HCT116 (cell line): ENCODE measurements at regions not wholly inside any gene's neighbourhood (a gene's known extent, or its start where the extent isn't known, plus 50 kb on each side); places are given as distances from the start of the nearest gene placed in this dataset.

Source experiments
- ATAC-seq: fragments of 200-7000 bp; cut with Tn5 transposase; 2 replicates; pipeline ENCODE4 v1.9.1; 2020; ENCODE audit warnings: mild to moderate bottlenecking, moderate library complexity
- BruUV-seq: library from RNA; stranded (reverse); fragments of 400-500 nt; replicated peaks from 2 replicates; lab custom pipeline; 2021; lab: Mats Ljungman, UMichigan
- CTCF ChIA-PET: fragments of 300-600 bp; sonication (Branson Sonifier 250); formaldehyde crosslinking; loops from one replicate; lab custom pipeline; 2021; ENCODE audit warnings: antibody characterized with exemption; lab: Charles Lee
- POLR2A ChIA-PET: fragments of 300-600, 350-600 bp; sonication (Branson Sonifier 250); formaldehyde crosslinking; loops from one replicate; lab custom pipeline; 2021; ENCODE audit warnings: antibody characterized with exemption; lab: Charles Lee
- RAD21 ChIA-PET, 2 experiments: fragments of 300-600 bp; sonication (Branson Sonifier 250); formaldehyde crosslinking; loops; one replicate each; lab custom pipeline; 2023; ENCODE audit warnings: low total read pairs in 2 of 2; ENCODE audit not compliant: uncharacterized antibody in 2 of 2, unreplicated experiment in 2 of 2, low non-redundant PET in 1 of 2; lab: Charles Lee
- DNase-seq: peaks from one replicate; pipeline ENCODE4 v3.0.0-alpha.2; 2010; ENCODE audit warnings: low read depth, low spot score
- H2AFZ ChIP-seq: fragments of 200-600 bp; shearing (Covaris generic), sonication (generic); 2 replicates; pipeline ENCODE4 v1.6.1; 2017; ENCODE audit warnings: low read depth, mixed run types, mixed read lengths, antibody characterized with exemption, low read length; ENCODE audit not compliant: poor library complexity, severe bottlenecking
- H3K27ac ChIP-seq: 2 replicates; pipeline ENCODE4 v1.5.1; 2012; ENCODE audit warnings: low read depth, low read length
- H3K27me3 ChIP-seq: fragments of 200-600 bp; sonication (generic); 2 replicates; pipeline ENCODE4 v1.6.1; 2016; ENCODE audit warnings: mixed run types, low read length, mixed read lengths; ENCODE audit not compliant: insufficient read depth
- H3K36me3 ChIP-seq, 2 experiments: fragments of 200-500 bp in 1 of 2; fragments of 200-600 bp in 1 of 2; sonication (Bioruptor generic) in 1 of 2; sonication (generic) in 1 of 2; 2 replicates each; pipeline versions ENCODE4 v1.5.1 to v1.6.1; 2014 to 2016; ENCODE audit warnings: low read length in 2 of 2, inconsistent platforms in 1 of 2, mixed read lengths in 1 of 2, mixed run types in 1 of 2; ENCODE audit not compliant: insufficient read depth in 2 of 2, control insufficient read depth in 1 of 2
- H3K4me1 ChIP-seq, 2 experiments: fragments of 200-600 bp in 1 of 2; sonication (generic) in 1 of 2; 2 replicates each; pipeline versions ENCODE4 v1.5.1 to v1.6.1; 2012 to 2017; ENCODE audit warnings: low read length in 2 of 2, inconsistent platforms in 1 of 2, mild to moderate bottlenecking in 1 of 2, mixed read lengths in 1 of 2, mixed run types in 1 of 2, moderate library complexity in 1 of 2; ENCODE audit not compliant: insufficient read depth in 2 of 2, control insufficient read depth in 1 of 2
- H3K4me2 ChIP-seq: fragments of 200-600 bp; sonication (generic); 2 replicates; pipeline ENCODE4 v1.6.1; 2017; ENCODE audit warnings: mixed run types, low read length, mixed read lengths
- H3K4me3 ChIP-seq, 2 experiments: fragments of 200-600 bp in 1 of 2; sonication (generic) in 1 of 2; replicated peaks in 1 of 2; 2 replicates each; pipeline ENCODE4 v1.5.1; 2011 to 2016; ENCODE audit warnings: low read length in 2 of 2, control low read depth in 1 of 2, low read depth in 1 of 2, mild to moderate bottlenecking in 1 of 2, mixed read lengths in 1 of 2, mixed run types in 1 of 2
- H3K79me2 ChIP-seq: fragments of 200-600 bp; sonication (generic); 2 replicates; pipeline ENCODE4 v1.6.1; 2017; ENCODE audit warnings: mild to moderate bottlenecking, mixed run types, low read length, moderate library complexity, mixed read lengths; ENCODE audit not compliant: insufficient read depth
- H3K9ac ChIP-seq: fragments of 200-600 bp; sonication (generic); 2 replicates; pipeline ENCODE4 v1.6.1; 2016; ENCODE audit warnings: low read length, mixed read lengths
- H3K9me2 ChIP-seq: fragments of 200-600 bp; sonication (generic), shearing (Covaris generic); 2 replicates; pipeline ENCODE4 v1.6.1; 2017; ENCODE audit warnings: mixed run types, mild to moderate bottlenecking, moderate library complexity; ENCODE audit not compliant: insufficient read depth
- H3K9me3 ChIP-seq, 2 experiments: fragments of 200-500 bp in 1 of 2; fragments of 200-600 bp in 1 of 2; sonication (Bioruptor generic) in 1 of 2; sonication (generic) in 1 of 2; 2 replicates each; pipeline ENCODE4 v1.6.1; 2014 to 2017; ENCODE audit warnings: low read length in 2 of 2, mixed read lengths in 2 of 2, inconsistent platforms in 1 of 2, low read depth in 1 of 2, mild to moderate bottlenecking in 1 of 2, mixed run types in 1 of 2, moderate library complexity in 1 of 2; ENCODE audit not compliant: control insufficient read depth in 1 of 2, insufficient read depth in 1 of 2
- H4K20me1 ChIP-seq: fragments of 200-600 bp; sonication (generic), shearing (Covaris generic); 2 replicates; pipeline ENCODE4 v1.6.1; 2017; ENCODE audit warnings: mixed run types, mild to moderate bottlenecking, moderate library complexity; ENCODE audit not compliant: insufficient read depth
- CEBPB ChIP-seq: IDR thresholded peaks from 2 replicates; pipeline ENCODE4 v1.6.1; 2012; ENCODE audit warnings: low read depth
- EGR1 ChIP-seq: IDR thresholded peaks from 2 replicates; pipeline ENCODE4 v1.6.1; 2012; ENCODE audit warnings: low read depth
- ELF1 ChIP-seq: IDR thresholded peaks from 2 replicates; pipeline ENCODE4 v1.6.1; 2012; ENCODE audit warnings: low read depth, borderline replicate concordance
- EZH2 ChIP-seq: fragments of 200-600 bp; sonication (generic); IDR thresholded peaks from 2 replicates; pipeline ENCODE4 v1.6.1; 2017; ENCODE audit warnings: antibody characterized with exemption, mixed run types
- EZH2phosphoT487 ChIP-seq: fragments of 200-600 bp; IDR thresholded peaks from 2 replicates; pipeline ENCODE4 v1.6.1; 2018; ENCODE audit warnings: antibody characterized with exemption, borderline replicate concordance
- JUND ChIP-seq: IDR thresholded peaks from 2 replicates; pipeline ENCODE4 v1.6.1; 2012
- POLR2A ChIP-seq: IDR thresholded peaks from 2 replicates; pipeline ENCODE4 v1.7.0; 2011; ENCODE audit warnings: borderline replicate concordance; ENCODE audit not compliant: insufficient read depth, insufficient read length; ENCODE audit errors: extremely low read depth
- POLR2AphosphoS5 ChIP-seq: IDR thresholded peaks from 2 replicates; pipeline ENCODE4 v1.6.1; 2011; ENCODE audit warnings: mild to moderate bottlenecking, low read depth, low read length, moderate library complexity
- RAD21 ChIP-seq: IDR thresholded peaks from 2 replicates; pipeline ENCODE4 v1.6.1; 2012; ENCODE audit warnings: low read depth, mild to moderate bottlenecking
- SIN3A ChIP-seq: IDR thresholded peaks from 2 replicates; pipeline ENCODE4 v1.6.1; 2012; ENCODE audit warnings: low read depth
- ZFX ChIP-seq: fragments of 450-650 bp; IDR thresholded peaks from 2 replicates; pipeline ENCODE4 v1.6.1; 2017
- ZNF274 ChIP-seq: fragments of 200-500 bp; sonication (Bioruptor generic); IDR thresholded peaks from 2 replicates; pipeline ENCODE4 v1.6.1; 2014; ENCODE audit warnings: mild to moderate bottlenecking, low read depth, low read length, inconsistent platforms
- intact Hi-C: fragments of 100-400 bp; cut with micrococcal nuclease; formaldehyde crosslinking; loops from 2 replicates; pipeline ENCODE4 v1.10.0; 2022
- TF ChIP-seq, protein P1 (sequence below), 3 experiments: fragments of 200-600 bp in 1 of 3; sonication (generic) in 1 of 3; IDR thresholded peaks in 2 of 3; conservative IDR thresholded peaks in 1 of 3; 2 replicates each; pipeline ENCODE4 v1.5.1; 2012 to 2017; ENCODE audit warnings: low read depth in 2 of 3, low read length in 2 of 3, antibody characterized with exemption in 1 of 3, borderline replicate concordance in 1 of 3, control low read depth in 1 of 3, mild to moderate bottlenecking in 1 of 3, mixed read lengths in 1 of 3, mixed run types in 1 of 3, moderate library complexity in 1 of 3; ENCODE audit not compliant: insufficient read depth in 1 of 3
- TF ChIP-seq, protein P2 (sequence below): IDR thresholded peaks from 2 replicates; pipeline ENCODE4 v1.6.1; 2012
- TF ChIP-seq, protein P3 (sequence below): IDR thresholded peaks from 2 replicates; pipeline ENCODE4 v1.6.1; 2012

DNA sequence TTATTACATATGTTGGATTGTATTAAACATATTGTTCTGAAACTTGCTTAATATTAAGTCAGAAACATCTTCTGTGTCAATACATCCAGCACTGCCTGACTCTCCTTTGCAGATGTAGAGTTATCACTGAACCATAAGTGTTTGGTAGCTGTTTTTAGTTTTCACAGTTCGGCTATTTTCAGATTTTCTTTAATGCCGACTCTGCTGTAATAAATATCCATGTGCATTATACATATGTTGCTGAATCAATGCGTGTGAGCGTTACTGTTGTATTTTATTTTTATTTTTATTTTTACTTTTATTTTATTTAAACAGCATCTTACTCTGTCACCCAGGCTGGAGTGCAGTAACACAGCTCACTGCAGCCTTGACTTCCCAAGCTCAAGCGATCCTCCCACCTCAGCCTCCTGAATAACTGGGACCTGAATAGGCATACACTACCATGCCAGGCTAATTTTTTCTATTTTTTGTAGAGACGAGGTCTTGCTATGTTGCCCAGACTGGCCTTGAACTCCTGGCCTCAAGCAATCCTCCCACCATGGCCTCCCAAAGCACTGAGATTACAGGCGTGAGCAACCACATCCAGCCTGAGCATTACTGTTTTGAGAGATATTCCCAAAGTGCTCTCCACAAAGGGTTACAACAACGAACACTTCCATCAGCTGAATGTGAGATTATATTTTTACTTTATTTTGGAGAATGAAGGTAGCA lies 50.7 kb upstream of the NOCT start:
- no peak overlapping the region for H2AFZ ChIP-seq
- no peaks in the 10 kb centered on the region for H3K4me1 ChIP-seq
- CTCF ChIA-PET, result interaction anchor here (0.6 kb wide), 1 partner anchor 21 kb away, joined by 3 read pairs; no protein-coding TSS in a partner anchor
- RAD21 ChIA-PET, result no interaction called here
- no peaks in the 10 kb centered on the region for H3K79me2 ChIP-seq
- H3K27me3 ChIP-seq, result no peaks in the 10 kb centered on the region
- no peak overlapping the region for H3K27ac ChIP-seq
- no peak for ATAC-seq
- TF ChIP-seq CEBPB, result no peak
- TF ChIP-seq, protein P1, sequence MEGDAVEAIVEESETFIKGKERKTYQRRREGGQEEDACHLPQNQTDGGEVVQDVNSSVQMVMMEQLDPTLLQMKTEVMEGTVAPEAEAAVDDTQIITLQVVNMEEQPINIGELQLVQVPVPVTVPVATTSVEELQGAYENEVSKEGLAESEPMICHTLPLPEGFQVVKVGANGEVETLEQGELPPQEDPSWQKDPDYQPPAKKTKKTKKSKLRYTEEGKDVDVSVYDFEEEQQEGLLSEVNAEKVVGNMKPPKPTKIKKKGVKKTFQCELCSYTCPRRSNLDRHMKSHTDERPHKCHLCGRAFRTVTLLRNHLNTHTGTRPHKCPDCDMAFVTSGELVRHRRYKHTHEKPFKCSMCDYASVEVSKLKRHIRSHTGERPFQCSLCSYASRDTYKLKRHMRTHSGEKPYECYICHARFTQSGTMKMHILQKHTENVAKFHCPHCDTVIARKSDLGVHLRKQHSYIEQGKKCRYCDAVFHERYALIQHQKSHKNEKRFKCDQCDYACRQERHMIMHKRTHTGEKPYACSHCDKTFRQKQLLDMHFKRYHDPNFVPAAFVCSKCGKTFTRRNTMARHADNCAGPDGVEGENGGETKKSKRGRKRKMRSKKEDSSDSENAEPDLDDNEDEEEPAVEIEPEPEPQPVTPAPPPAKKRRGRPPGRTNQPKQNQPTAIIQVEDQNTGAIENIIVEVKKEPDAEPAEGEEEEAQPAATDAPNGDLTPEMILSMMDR (IDR thresholded peaks at IDR 0.05 in 2 of 3, conservative IDR thresholded peaks at IDR 0.05 in 1 of 3; ENCODE audit: borderline replicate concordance in 1 of 3, insufficient read depth in 1 of 3, low read depth in 2 of 3, low read length in 2 of 3), result no peak
- no peak for TF ChIP-seq EZH2phosphoT487
- no peak for TF ChIP-seq SIN3A
- TF ChIP-seq POLR2AphosphoS5, result no peak
- TF ChIP-seq, protein P2, sequence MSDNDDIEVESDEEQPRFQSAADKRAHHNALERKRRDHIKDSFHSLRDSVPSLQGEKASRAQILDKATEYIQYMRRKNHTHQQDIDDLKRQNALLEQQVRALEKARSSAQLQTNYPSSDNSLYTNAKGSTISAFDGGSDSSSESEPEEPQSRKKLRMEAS, result no peak
- no peak for TF ChIP-seq POLR2A
- no peak for TF ChIP-seq EZH2
- TF ChIP-seq, protein P3, sequence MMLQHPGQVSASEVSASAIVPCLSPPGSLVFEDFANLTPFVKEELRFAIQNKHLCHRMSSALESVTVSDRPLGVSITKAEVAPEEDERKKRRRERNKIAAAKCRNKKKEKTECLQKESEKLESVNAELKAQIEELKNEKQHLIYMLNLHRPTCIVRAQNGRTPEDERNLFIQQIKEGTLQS, result no peak
- TF ChIP-seq ZFX, result no peak
- no peak for TF ChIP-seq RAD21
- no peak for TF ChIP-seq ZNF274
- TF ChIP-seq ELF1, result no peak
- no peak for TF ChIP-seq EGR1
- no peak for TF ChIP-seq JUND
- H4K20me1 ChIP-seq, result no peaks in the 10 kb centered on the region
- intact Hi-C loops, result no loop called here
- no TSS peak for BruUV-seq
- POLR2A ChIA-PET, result no interaction called here
- DNase-seq, result no peak
- no peaks in the 10 kb centered on the region for H3K9me3 ChIP-seq
- no peak overlapping the region for H3K4me2 ChIP-seq
- H3K9me2 ChIP-seq, result no peaks in the 10 kb centered on the region
- H3K4me3 ChIP-seq, result no peak overlapping the region
- H3K9ac ChIP-seq, result no peak overlapping the region
- H3K36me3 ChIP-seq, result no peaks in the 10 kb centered on the region
